Heart right ventricle (tissue), 16 donors: ENCODE measurements at regions not wholly inside any gene's neighbourhood (a gene's known extent, or its start where the extent isn't known, plus 50 kb on each side); places are given as distances from the start of the nearest gene placed in this dataset.
"Not testable (repeated sequence)": the region's sequence is repeated elsewhere in the genome, so short reads cannot be mapped to it uniquely, and the experiment has no call there.

ENCODE experiments used
- ATAC-seq, 8 donors: fragments of 200-7000 bp; cut with Tn5 transposase; one replicate each; pipeline ENCODE4 v1.9.1; 2020; ENCODE audit warnings: mild to moderate bottlenecking in 8 of 8, moderate library complexity in 8 of 8, moderate number of reproducible peaks in 1 of 8
- DNase-seq, 2 donors: peaks; one replicate each; pipeline ENCODE4 v3.0.0-alpha.2; 2020
- H3K27ac ChIP-seq, 10 donors: fragments of 200-600 bp; sonication (generic) in 2 of 10; one replicate each; pipeline versions ENCODE4 v1.5.0 to v1.8.0; 2020 to 2022; ENCODE audit warnings: mild to moderate bottlenecking in 3 of 10
- H3K27me3 ChIP-seq, 7 donors: fragments of 200-600 bp; one replicate each; pipeline ENCODE4 v1.8.0; 2021 to 2022; ENCODE audit warnings: mild to moderate bottlenecking in 2 of 7
- H3K36me3 ChIP-seq, 9 donors: fragments of 200-600 bp; sonication (generic) in 1 of 9; one replicate each; pipeline versions ENCODE4 v1.5.0 to v1.8.0; 2020 to 2022; ENCODE audit warnings: mild to moderate bottlenecking in 2 of 9
- H3K4me1 ChIP-seq, 9 donors: fragments of 200-600 bp; sonication (generic) in 1 of 9; one replicate each; pipeline versions ENCODE4 v1.5.0 to v1.8.0; 2020 to 2022; ENCODE audit warnings: mild to moderate bottlenecking in 4 of 9
- H3K4me3 ChIP-seq, 10 donors: fragments of 200-600 bp; sonication (generic) in 2 of 10; one replicate each; pipeline versions ENCODE4 v1.5.0 to v1.8.0; 2020 to 2022; ENCODE audit warnings: mild to moderate bottlenecking in 7 of 10, moderate library complexity in 2 of 10
- H3K9me3 ChIP-seq, 11 donors: fragments of 200-600 bp in 10 of 11; sonication (generic) in 2 of 11; one replicate each; pipeline versions ENCODE4 v1.5.0 to v1.8.0; 2013 to 2022; ENCODE audit warnings: mild to moderate bottlenecking in 2 of 11, control low read depth in 1 of 11, moderate library complexity in 1 of 11
- CTCF ChIP-seq, 9 donors: fragments of 200-600 bp; sonication (generic) in 2 of 9; IDR thresholded peaks; one replicate each; pipeline versions ENCODE4 v1.5.0 to v1.8.0; 2021 to 2022; ENCODE audit warnings: antibody characterized with exemption in 9 of 9, mild to moderate bottlenecking in 5 of 9, moderate library complexity in 1 of 9
- WGBS, 2 donors: extraction: QIAGEN DNeasy Blood & Tissue Kit; methylation state at CpG; one replicate each; pipeline ENCODE4 v1.1.7; 2013; ENCODE audit warnings: inconsistent platforms in 1 of 2; 5-methylcytosine and 5-hydroxymethylcytosine counted together
- intact Hi-C, 10 donors: fragments of 100-400 bp; cut with DNase I; formaldehyde crosslinking; loops; one replicate each; pipeline versions ENCODE4 v1.11.1 to v1.14.2; 2022
- donor health status: Arrhythmogenic right ventricular cardiomyopathy.
- donor health status: ischemic (EF 13 %, LVEDD 7.1; RV severe dilation, severe dysfunction).
- donor health status: healthy with polysubstance abuse.
- donor health status: DM: no; HTN: yes; CAD: no.
- donor health status: DM: no; HTN: no; CAD: no.
- donor health status: ischemic (EF 25% LVEDD 6.9; RV normal size, moderate dysfunction).
- donor health status: ischemic (EF 25% LVEDD 5.7; RV mildly dilated, moderate dysfunction).
- donor health status: healthy.
- donor health status: DM: yes; HTN: yes; CAD: no.
- donor health status: Ischemic cardiomyopathy.
- donor health status: ischemic (EF 35%, LVEDD 5.7; RV mildly dilated, moderate dysfunction).
- donor health status: nonischemic (EF 11% LVEDD 7.7; RV severe dilation, severe dysfunction).
- donor health status: DM: yes; HTN: yes; CAD: no.
- donor health status: PGD.
- donor health status: ischemic (EF 29% LVEDD 5.4; RV normal size, mild dysfunction).
- donor health status: nonischemic (EF 23%, LVEDD 6.1; RV moderate dilation, normal function).

DNA sequence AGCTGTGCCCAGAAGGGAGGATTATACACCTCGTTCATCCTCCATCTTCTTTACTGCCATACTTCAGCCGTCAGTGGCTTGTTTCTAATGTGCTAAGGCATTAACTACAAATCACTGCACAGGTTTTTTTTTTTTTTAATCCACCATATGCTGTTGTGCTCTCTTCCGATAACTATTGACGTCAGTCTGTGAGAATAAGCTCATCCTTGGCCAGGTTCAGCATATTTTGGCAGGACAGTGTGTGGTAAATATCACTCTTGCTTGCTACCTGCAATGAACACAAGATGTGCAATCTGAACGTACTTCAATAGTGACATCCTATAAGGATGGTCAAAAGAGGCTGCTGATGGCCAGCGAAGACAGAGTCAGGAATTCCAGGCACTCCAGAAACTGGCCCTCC is 2030.7 kb upstream of the PCDH20 start:
- TF ChIP-seq CTCF (IDR thresholded peaks at IDR 0.05): no peak
- 64 to 78% methylated on average over 6 of the region's 6 CpGs for WGBS, 2 donors
- intact Hi-C loops: no loop called here
- H3K9me3 ChIP-seq: peaks cover 0 to 7% (median 0%) of the 10 kb centered on the region in 11 donors
- ATAC-seq: no peak
- H3K27me3 ChIP-seq: no peaks in the 10 kb centered on the region
- H3K36me3 ChIP-seq: no peaks in the 10 kb centered on the region
- H3K4me1 ChIP-seq: no peaks in the 10 kb centered on the region
- no peak for DNase-seq
- no peak overlapping the region for H3K4me3 ChIP-seq
- H3K27ac ChIP-seq: no peak overlapping the region

- H3K27ac ChIP-seq, H3K4me1 ChIP-seq, H3K27me3 ChIP-seq, H3K9me3 ChIP-seq, intact Hi-C loops, DNase-seq, H3K4me3 ChIP-seq, ATAC-seq, H3K36me3 ChIP-seq: not testable (repeated sequence)
- WGBS, 2 donors: 80 to 88% methylated on average over 3 of the region's 3 CpGs
Observed at GRCh38 chr13:63444225-63444624, 2028.6 kb upstream of the PCDH20 start.

DNA sequence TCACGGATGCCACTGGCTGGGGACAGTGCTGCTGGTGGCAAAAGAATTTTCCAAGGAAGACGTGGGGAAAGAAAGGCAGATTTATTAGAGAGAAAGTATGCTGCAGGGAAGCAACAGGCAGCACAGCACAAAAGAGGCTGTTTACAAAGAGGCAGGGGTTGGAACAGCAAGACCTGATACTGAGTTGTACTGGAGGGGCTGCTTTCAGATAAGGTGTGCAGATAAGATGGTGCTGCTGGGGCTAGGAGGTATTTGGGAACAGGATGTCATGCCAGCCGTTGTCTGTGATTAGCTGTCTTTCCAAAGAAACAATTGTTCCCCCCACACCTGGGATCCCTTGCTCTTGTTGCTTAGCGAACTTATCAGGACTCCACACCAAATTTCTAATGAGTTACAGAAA is 2023.3 kb upstream of the PCDH20 start:
- no peak overlapping the region for H3K27ac ChIP-seq
- peaks cover 0 to 8% (median 0%) of the 10 kb centered on the region in 11 donors for H3K9me3 ChIP-seq
- no peak for ATAC-seq
- TF ChIP-seq CTCF (IDR thresholded peaks at IDR 0.05): no peak
- H3K4me3 ChIP-seq: no peak overlapping the region
- intact Hi-C loops: no loop called here
- H3K27me3 ChIP-seq: no peaks in the 10 kb centered on the region
- 23 to 24% methylated on average over 4 of the region's 4 CpGs for WGBS, 2 donors
- no peaks in the 10 kb centered on the region for H3K4me1 ChIP-seq
- H3K36me3 ChIP-seq: no peaks in the 10 kb centered on the region
- DNase-seq: no peak

GRCh38 chr13:63436325-63436668 is 2020.6 kb upstream of the PCDH20 start:
- Histone ChIP-seq H3K4me1 (no peaks in the 10 kb centered on the region), H3K27me3 (no peaks in the 10 kb centered on the region), H3K4me3 (no peak overlapping the region), H3K27ac (no peak overlapping the region), H3K36me3 (no peaks in the 10 kb centered on the region), H3K9me3 (peaks cover 0 to 4% (median 0%) of the 10 kb centered on the region in 11 donors)
- intact Hi-C loops: no loop called here
- 57 to 64% methylated on average over 2 of the region's 2 CpGs for WGBS, 2 donors
- no peak for ATAC-seq
- TF ChIP-seq CTCF (IDR thresholded peaks at IDR 0.05): no peak
- no peak for DNase-seq

DNA sequence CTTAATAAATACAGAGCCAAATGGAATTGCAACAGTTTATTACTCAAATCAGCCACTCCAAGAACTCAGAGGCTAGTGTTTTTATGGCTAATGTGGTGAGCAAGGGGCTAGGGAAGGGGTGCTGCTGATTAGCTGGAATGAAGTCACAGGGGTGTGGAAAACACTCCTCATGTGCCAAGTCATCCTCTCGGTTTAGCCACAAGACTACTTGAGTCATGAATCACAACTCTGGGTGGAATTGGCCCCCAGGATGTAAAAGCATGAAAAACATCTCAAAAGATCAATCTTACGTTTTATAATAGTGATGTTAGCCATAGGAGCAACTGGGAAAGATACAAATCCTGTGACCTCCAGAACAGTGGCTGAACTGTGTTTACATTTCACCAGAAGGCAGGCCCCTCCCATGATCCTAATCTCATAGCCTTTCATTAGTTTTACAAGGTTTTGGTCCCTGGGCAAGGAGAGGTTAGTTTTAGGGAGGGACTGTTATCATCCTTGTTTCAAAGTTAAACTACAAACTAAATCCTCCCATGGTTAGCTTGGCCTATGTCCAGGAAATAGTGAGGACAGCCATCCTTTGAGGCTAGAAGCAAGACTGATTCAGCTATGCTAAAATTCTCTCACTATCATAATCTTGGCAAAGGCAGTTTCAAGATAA is 2020.1 kb upstream of the PCDH20 start:
- Histone ChIP-seq H3K36me3 (no peaks in the 10 kb centered on the region), H3K27ac (no peak overlapping the region), H3K27me3 (no peaks in the 10 kb centered on the region), H3K4me3 (no peak overlapping the region), H3K4me1 (no peaks in the 10 kb centered on the region), H3K9me3 (peaks cover 0 to 3% (median 0%) of the 10 kb centered on the region in 11 donors)
- ATAC-seq: no peak
- WGBS, 2 donors: 45 to 53% methylated on average over 2 of the region's 2 CpGs
- TF ChIP-seq CTCF (IDR thresholded peaks at IDR 0.05): no peak
- DNase-seq: no peak
- intact Hi-C loops: no loop called here
